ENCODE measurements at regions not wholly inside any gene's neighbourhood (a gene's known extent, or its start where the extent isn't known, plus 50 kb on each side); places are given as distances from the start of the nearest gene placed in this dataset.

- no peaks in the 10 kb centered on the region for H3K79me2 ChIP-seq (ENCODE audit: control insufficient read depth, insufficient read depth, low read length)
- no peak overlapping the region for H3K4me2 ChIP-seq (ENCODE audit: control insufficient read depth, extremely low read depth, insufficient read depth, low read depth, low read length)
- H3K9me1 ChIP-seq (ENCODE audit: control insufficient read depth, extremely low read depth, insufficient read depth, low read length): no peaks in the 10 kb centered on the region
- no peaks in the 10 kb centered on the region for H3K9me3 ChIP-seq (ENCODE audit: control insufficient read depth, low read depth, low read length)
- H3K27me3 ChIP-seq (ENCODE audit: control insufficient read depth, extremely low read depth, insufficient read depth, low read length): no peaks in the 10 kb centered on the region
- H2AFZ ChIP-seq (ENCODE audit: control insufficient read depth, low read length): no peak overlapping the region
- H3K36me3 ChIP-seq (ENCODE audit: control insufficient read depth in 2 of 2, extremely low read depth in 1 of 2, insufficient read depth in 2 of 2, low read length in 2 of 2): no peaks in the 10 kb centered on the region
- no peak overlapping the region for H3K27ac ChIP-seq (ENCODE audit: control insufficient read depth, insufficient read depth, low read length)
- no peaks in the 10 kb centered on the region for H3K4me1 ChIP-seq (ENCODE audit: control insufficient read depth, extremely low read depth, insufficient read depth, low read length)
- DNase-seq (ENCODE audit: low read depth, low spot score): no peak
- H4K20me1 ChIP-seq (ENCODE audit: control insufficient read depth, extremely low read depth, insufficient read depth, low read length): no peaks in the 10 kb centered on the region
- dilution Hi-C loops (cut with MboI; ENCODE audit: extremely low pct_ligation_motif_present, low sequenced_read_pairs): no loop called here
- H3K9ac ChIP-seq (ENCODE audit: control insufficient read depth, extremely low read depth, insufficient read depth, low read length): no peak overlapping the region
- H3K4me3 ChIP-seq (ENCODE audit: control insufficient read depth in 2 of 3, extremely low read depth in 1 of 3, insufficient read depth in 2 of 3, low read depth in 1 of 3, low read length in 3 of 3): no peak overlapping the region
- no peak for FAIRE-seq
- no peak for TF ChIP-seq EZH2 (IDR thresholded peaks at IDR 0.05; ENCODE audit: low read length)
- TF ChIP-seq, protein P1, sequence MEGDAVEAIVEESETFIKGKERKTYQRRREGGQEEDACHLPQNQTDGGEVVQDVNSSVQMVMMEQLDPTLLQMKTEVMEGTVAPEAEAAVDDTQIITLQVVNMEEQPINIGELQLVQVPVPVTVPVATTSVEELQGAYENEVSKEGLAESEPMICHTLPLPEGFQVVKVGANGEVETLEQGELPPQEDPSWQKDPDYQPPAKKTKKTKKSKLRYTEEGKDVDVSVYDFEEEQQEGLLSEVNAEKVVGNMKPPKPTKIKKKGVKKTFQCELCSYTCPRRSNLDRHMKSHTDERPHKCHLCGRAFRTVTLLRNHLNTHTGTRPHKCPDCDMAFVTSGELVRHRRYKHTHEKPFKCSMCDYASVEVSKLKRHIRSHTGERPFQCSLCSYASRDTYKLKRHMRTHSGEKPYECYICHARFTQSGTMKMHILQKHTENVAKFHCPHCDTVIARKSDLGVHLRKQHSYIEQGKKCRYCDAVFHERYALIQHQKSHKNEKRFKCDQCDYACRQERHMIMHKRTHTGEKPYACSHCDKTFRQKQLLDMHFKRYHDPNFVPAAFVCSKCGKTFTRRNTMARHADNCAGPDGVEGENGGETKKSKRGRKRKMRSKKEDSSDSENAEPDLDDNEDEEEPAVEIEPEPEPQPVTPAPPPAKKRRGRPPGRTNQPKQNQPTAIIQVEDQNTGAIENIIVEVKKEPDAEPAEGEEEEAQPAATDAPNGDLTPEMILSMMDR (optimal IDR thresholded peaks at IDR 0.05 in 1 of 3, IDR thresholded peaks at IDR 0.05 in 1 of 3, conservative IDR thresholded peaks at IDR 0.05 in 1 of 3; ENCODE audit: extremely low read depth in 1 of 3, insufficient read depth in 2 of 3, low read length in 3 of 3): no peak
Measured at GRCh38 chr4:155569471-155569870, 97.2 kb upstream of the GUCY1A1 start.

DNA sequence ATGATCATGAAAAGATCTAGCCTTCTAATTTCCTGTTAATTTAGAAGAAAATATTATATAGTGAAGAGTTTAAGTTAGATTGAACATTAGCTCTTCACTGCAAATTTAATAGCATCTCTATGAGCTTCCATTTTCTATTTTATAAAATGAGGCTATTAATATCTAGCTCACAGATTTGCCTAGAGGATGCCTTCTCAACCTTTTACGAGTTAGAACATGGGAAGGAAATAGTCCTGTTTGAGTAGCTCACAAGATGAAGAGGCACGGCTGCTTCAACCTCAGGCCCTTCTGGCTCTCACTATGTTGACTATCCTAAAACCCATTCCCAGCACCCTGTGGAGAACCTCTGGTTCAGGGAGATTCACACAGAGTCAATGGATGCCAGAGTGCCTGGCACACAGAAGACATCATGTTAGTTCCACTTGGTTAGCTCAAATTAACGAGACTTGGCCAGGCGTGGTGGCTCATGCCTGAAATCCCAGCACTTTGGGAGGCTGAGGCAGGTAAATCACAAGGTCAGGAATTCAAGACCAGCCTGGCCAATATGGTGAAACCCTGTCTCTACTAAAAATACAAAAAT lies 97.9 kb upstream of the GUCY1A1 start:
- dilution Hi-C loops (cut with MboI; ENCODE audit: extremely low pct_ligation_motif_present, low sequenced_read_pairs): no loop called here
- FAIRE-seq (no peak), DNase-seq (ENCODE audit: low read depth, low spot score) (no peak)
- no peaks in the 10 kb centered on the region for H3K36me3 ChIP-seq (ENCODE audit: control insufficient read depth in 2 of 2, extremely low read depth in 1 of 2, insufficient read depth in 2 of 2, low read length in 2 of 2)
- no peaks in the 10 kb centered on the region for H3K9me3 ChIP-seq (ENCODE audit: control insufficient read depth, low read depth, low read length)
- no peaks in the 10 kb centered on the region for H3K4me1 ChIP-seq (ENCODE audit: control insufficient read depth, extremely low read depth, insufficient read depth, low read length)
- no peaks in the 10 kb centered on the region for H3K27me3 ChIP-seq (ENCODE audit: control insufficient read depth, extremely low read depth, insufficient read depth, low read length)
- no peaks in the 10 kb centered on the region for H3K9me1 ChIP-seq (ENCODE audit: control insufficient read depth, extremely low read depth, insufficient read depth, low read length)
- no peak overlapping the region for H3K27ac ChIP-seq (ENCODE audit: control insufficient read depth, insufficient read depth, low read length)
- TF ChIP-seq, protein P1 (optimal IDR thresholded peaks at IDR 0.05 in 1 of 3, IDR thresholded peaks at IDR 0.05 in 1 of 3, conservative IDR thresholded peaks at IDR 0.05 in 1 of 3; ENCODE audit: extremely low read depth in 1 of 3, insufficient read depth in 2 of 3, low read length in 3 of 3): no peak
- TF ChIP-seq EZH2 (IDR thresholded peaks at IDR 0.05; ENCODE audit: low read length): no peak
- no peaks in the 10 kb centered on the region for H3K79me2 ChIP-seq (ENCODE audit: control insufficient read depth, insufficient read depth, low read length)
- H3K4me3 ChIP-seq (ENCODE audit: control insufficient read depth in 2 of 3, extremely low read depth in 1 of 3, insufficient read depth in 2 of 3, low read depth in 1 of 3, low read length in 3 of 3): no peak overlapping the region
- no peak overlapping the region for H3K4me2 ChIP-seq (ENCODE audit: control insufficient read depth, extremely low read depth, insufficient read depth, low read depth, low read length)
- H4K20me1 ChIP-seq (ENCODE audit: control insufficient read depth, extremely low read depth, insufficient read depth, low read length): no peaks in the 10 kb centered on the region
- H2AFZ ChIP-seq (ENCODE audit: control insufficient read depth, low read length): no peak overlapping the region
- H3K9ac ChIP-seq (ENCODE audit: control insufficient read depth, extremely low read depth, insufficient read depth, low read length): no peak overlapping the region
